ENCODE measurements at regions not wholly inside any gene's neighbourhood (a gene's known extent, or its start where the extent isn't known, plus 50 kb on each side); places are given as distances from the start of the nearest gene placed in this dataset.

DNA sequence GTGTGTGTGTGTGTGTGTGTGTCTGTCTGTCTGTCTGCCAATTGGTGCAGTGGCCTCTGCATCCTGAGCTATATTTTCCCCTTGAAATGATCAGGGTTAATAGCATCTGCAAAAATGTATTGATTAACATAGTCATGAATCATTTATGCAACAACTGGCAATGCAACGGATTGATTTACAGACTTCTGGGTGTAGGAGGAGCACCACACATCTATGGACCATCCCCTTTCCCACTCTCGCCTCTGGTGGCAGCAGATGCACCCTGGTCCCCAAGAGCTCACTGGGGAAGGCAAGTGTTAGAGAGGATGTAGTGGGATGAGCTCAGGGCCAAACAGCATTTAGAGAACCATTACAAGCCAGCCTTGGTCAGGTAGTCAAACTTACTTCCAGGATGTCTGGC lies 272.7 kb upstream of the C2CD4B start:
- H3K4me3 ChIP-seq (ENCODE audit: control insufficient read depth, low read depth, low read length), result no peak overlapping the region
- TF ChIP-seq, protein P1, sequence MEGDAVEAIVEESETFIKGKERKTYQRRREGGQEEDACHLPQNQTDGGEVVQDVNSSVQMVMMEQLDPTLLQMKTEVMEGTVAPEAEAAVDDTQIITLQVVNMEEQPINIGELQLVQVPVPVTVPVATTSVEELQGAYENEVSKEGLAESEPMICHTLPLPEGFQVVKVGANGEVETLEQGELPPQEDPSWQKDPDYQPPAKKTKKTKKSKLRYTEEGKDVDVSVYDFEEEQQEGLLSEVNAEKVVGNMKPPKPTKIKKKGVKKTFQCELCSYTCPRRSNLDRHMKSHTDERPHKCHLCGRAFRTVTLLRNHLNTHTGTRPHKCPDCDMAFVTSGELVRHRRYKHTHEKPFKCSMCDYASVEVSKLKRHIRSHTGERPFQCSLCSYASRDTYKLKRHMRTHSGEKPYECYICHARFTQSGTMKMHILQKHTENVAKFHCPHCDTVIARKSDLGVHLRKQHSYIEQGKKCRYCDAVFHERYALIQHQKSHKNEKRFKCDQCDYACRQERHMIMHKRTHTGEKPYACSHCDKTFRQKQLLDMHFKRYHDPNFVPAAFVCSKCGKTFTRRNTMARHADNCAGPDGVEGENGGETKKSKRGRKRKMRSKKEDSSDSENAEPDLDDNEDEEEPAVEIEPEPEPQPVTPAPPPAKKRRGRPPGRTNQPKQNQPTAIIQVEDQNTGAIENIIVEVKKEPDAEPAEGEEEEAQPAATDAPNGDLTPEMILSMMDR (conservative IDR thresholded peaks at IDR 0.05; ENCODE audit: control insufficient read depth, insufficient read depth, low read depth, low read length), result no peak
- no peak for DNase-seq (ENCODE audit: low read depth)

DNA sequence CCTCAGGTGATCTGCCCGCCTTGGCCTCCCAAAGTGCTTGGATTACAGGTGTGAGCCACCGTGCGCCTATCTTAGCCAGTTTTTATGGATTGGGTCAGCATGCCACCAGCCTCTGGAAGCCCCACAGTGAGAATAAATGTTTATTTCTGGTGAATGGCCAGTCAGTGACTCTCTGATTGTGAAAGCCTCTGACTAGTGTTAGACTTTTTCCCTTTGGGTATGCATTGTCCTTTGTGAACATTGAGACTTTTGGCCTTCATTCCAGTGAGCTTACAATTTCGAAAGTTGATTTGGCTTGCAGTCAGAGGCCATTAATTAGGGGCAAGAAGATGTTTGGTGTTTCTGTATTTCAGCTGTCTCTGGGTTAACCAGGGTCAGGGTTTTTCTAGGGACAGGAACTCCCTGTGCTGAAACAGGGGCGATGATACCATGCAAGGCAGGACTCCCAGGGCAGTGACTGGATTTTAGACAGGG lies 274.5 kb upstream of the C2CD4B start:
- no peak overlapping the region for H3K4me3 ChIP-seq (ENCODE audit: control insufficient read depth, low read depth, low read length)
- TF ChIP-seq, protein P1 (conservative IDR thresholded peaks at IDR 0.05; ENCODE audit: control insufficient read depth, insufficient read depth, low read depth, low read length), result no peak
- DNase-seq (ENCODE audit: low read depth), result peak; percentile 88

GRCh38 chr15:62440362-62441105 lies 275.4 kb upstream of the C2CD4B start:
- H3K4me3 ChIP-seq (ENCODE audit: control insufficient read depth, low read depth, low read length), result no peak overlapping the region
- no peak for DNase-seq (ENCODE audit: low read depth)
- TF ChIP-seq, protein P1 (conservative IDR thresholded peaks at IDR 0.05; ENCODE audit: control insufficient read depth, insufficient read depth, low read depth, low read length), result no peak

GRCh38 chr15:62444104-62445022 lies 279.3 kb upstream of the C2CD4B start:
- H3K4me3 ChIP-seq (ENCODE audit: control insufficient read depth, low read depth, low read length), result no peak overlapping the region
- TF ChIP-seq, protein P1 (conservative IDR thresholded peaks at IDR 0.05; ENCODE audit: control insufficient read depth, insufficient read depth, low read depth, low read length), result no peak
- DNase-seq (ENCODE audit: low read depth), result peak; percentile 99

DNA sequence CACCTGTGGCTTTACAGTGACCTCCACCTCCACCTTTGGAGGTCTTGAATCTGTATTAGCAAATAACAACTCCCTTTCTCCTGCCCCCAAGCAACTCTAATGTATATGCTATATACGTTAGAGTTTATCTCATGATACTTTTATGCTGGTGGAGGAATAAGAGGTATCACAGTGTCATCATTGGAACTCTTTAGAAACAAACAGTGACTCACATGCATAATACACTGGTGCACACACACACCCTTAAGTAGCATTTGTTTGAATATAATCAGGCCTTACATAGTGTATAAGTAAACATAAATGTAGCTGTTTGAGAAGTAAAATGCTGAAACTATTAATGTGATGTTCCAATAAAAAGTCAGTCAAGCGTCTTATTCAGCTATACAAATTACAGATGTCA lies 280.2 kb upstream of the C2CD4B start:
- TF ChIP-seq, protein P1 (conservative IDR thresholded peaks at IDR 0.05; ENCODE audit: control insufficient read depth, insufficient read depth, low read depth, low read length), result no peak
- DNase-seq (ENCODE audit: low read depth), result peak; percentile 72
- no peak overlapping the region for H3K4me3 ChIP-seq (ENCODE audit: control insufficient read depth, low read depth, low read length)

- H3K4me3 ChIP-seq (ENCODE audit: control insufficient read depth, low read depth, low read length), result no peak overlapping the region
- no peak for DNase-seq (ENCODE audit: low read depth)
- TF ChIP-seq, protein P1 (conservative IDR thresholded peaks at IDR 0.05; ENCODE audit: control insufficient read depth, insufficient read depth, low read depth, low read length), result no peak
These were observed 281.9 kb upstream of the C2CD4B start for GRCh38 chr15:62446984-62447383.
